MM.1S (cell line): ENCODE measurements at regions not wholly inside any gene's neighbourhood (a gene's known extent, or its start where the extent isn't known, plus 50 kb on each side); places are given as distances from the start of the nearest gene placed in this dataset.

ENCODE experiments used
- DNase-seq: peaks from one replicate; pipeline ENCODE4 v3.0.0-alpha.2; 2015
- H2AFZ ChIP-seq: fragments of 300-600 bp; sonication (generic); 2 replicates; pipeline ENCODE4 v1.6.0; 2016; ENCODE audit warnings: antibody characterized with exemption, low read length
- H3F3A ChIP-seq: fragments of 300-600 bp; sonication (generic); 2 replicates; pipeline ENCODE4 v1.6.1; 2016; ENCODE audit warnings: mild to moderate bottlenecking, antibody characterized with exemption, low read length, moderate library complexity, mixed read lengths; ENCODE audit not compliant: insufficient read depth
- H3K27ac ChIP-seq: fragments of 300-600 bp; sonication (generic); 2 replicates; pipeline ENCODE4 v1.5.1; 2016; ENCODE audit warnings: mild to moderate bottlenecking, low read length
- H3K27me3 ChIP-seq: fragments of 300-600 bp; sonication (generic); replicated peaks from 2 replicates; pipeline ENCODE4 v1.6.0; 2016; ENCODE audit warnings: low read length; ENCODE audit not compliant: insufficient read depth
- H3K36me3 ChIP-seq: fragments of 300-600 bp; sonication (generic); replicated peaks from 2 replicates; pipeline ENCODE4 v1.6.1; 2016; ENCODE audit warnings: mild to moderate bottlenecking, low read length, mixed read lengths; ENCODE audit not compliant: insufficient read depth
- H3K4me1 ChIP-seq: fragments of 300-600 bp; sonication (generic); 2 replicates; pipeline ENCODE4 v1.6.1; 2016; ENCODE audit warnings: low read length, mixed read lengths
- H3K4me2 ChIP-seq: fragments of 300-600 bp; sonication (generic); 2 replicates; pipeline ENCODE4 v1.6.0; 2016; ENCODE audit warnings: low read depth, low read length
- H3K4me3 ChIP-seq: fragments of 300-600 bp; sonication (generic); 2 replicates; pipeline ENCODE4 v1.5.1; 2016; ENCODE audit warnings: low read length, mixed read lengths
- H3K79me2 ChIP-seq: fragments of 300-600 bp; sonication (generic); 2 replicates; pipeline ENCODE4 v1.6.1; 2016; ENCODE audit warnings: mixed run types, low read length, mixed read lengths
- H3K9ac ChIP-seq: fragments of 300-600 bp; sonication (generic); 2 replicates; pipeline ENCODE4 v1.6.1; 2016; ENCODE audit warnings: low read length, mixed read lengths
- H3K9me2 ChIP-seq: fragments of 300-600 bp; sonication (generic); replicated peaks from 2 replicates; pipeline ENCODE4 v1.6.1; 2016; ENCODE audit warnings: mild to moderate bottlenecking, low read length, mixed read lengths; ENCODE audit not compliant: insufficient read depth
- H3K9me3 ChIP-seq: fragments of 300-600 bp; sonication (generic); replicated peaks from 2 replicates; pipeline ENCODE4 v1.6.1; 2016; ENCODE audit warnings: mild to moderate bottlenecking, low read length, mixed read lengths; ENCODE audit not compliant: insufficient read depth
- H4K20me1 ChIP-seq: fragments of 300-600 bp; sonication (generic); 2 replicates; pipeline ENCODE4 v1.6.1; 2016; ENCODE audit warnings: mild to moderate bottlenecking, low read length, moderate library complexity, mixed read lengths; ENCODE audit not compliant: insufficient read depth
- EZH2 ChIP-seq: fragments of 300-600 bp; sonication (generic); optimal IDR thresholded peaks from 2 replicates; pipeline ENCODE3; 2017; ENCODE audit warnings: low read depth, mild to moderate bottlenecking, antibody characterized with exemption, low read length, mixed read lengths
- EZH2phosphoT487 ChIP-seq: fragments of 300-600 bp; sonication (generic); IDR thresholded peaks from 2 replicates; pipeline ENCODE4 v1.6.1; 2018; ENCODE audit warnings: antibody characterized with exemption, low read length
- TF ChIP-seq, protein P1 (sequence below): fragments of 300-600 bp; sonication (generic); IDR thresholded peaks from 2 replicates; pipeline ENCODE4 v1.5.1; 2016; ENCODE audit warnings: antibody characterized with exemption, low read length, mixed read lengths

- Histone ChIP-seq H3K9ac (no peak overlapping the region), H3K27me3 (no peaks in the 10 kb centered on the region), H3K9me2 (no peaks in the 10 kb centered on the region), H2AFZ (no peak overlapping the region), H4K20me1 (no peaks in the 10 kb centered on the region), H3K4me1 (peaks cover 27% of the 10 kb centered on the region), H3K36me3 (no peaks in the 10 kb centered on the region), H3K27ac (no peak overlapping the region), H3F3A (peaks cover 1% of the 10 kb centered on the region; the same call in 1 of the 2 replicates), H3K79me2 (no peaks in the 10 kb centered on the region), H3K4me3 (no peak overlapping the region), H3K9me3 (no peaks in the 10 kb centered on the region), H3K4me2 (no peak overlapping the region)
- DNase-seq: no peak
- TF ChIP-seq, protein P1, sequence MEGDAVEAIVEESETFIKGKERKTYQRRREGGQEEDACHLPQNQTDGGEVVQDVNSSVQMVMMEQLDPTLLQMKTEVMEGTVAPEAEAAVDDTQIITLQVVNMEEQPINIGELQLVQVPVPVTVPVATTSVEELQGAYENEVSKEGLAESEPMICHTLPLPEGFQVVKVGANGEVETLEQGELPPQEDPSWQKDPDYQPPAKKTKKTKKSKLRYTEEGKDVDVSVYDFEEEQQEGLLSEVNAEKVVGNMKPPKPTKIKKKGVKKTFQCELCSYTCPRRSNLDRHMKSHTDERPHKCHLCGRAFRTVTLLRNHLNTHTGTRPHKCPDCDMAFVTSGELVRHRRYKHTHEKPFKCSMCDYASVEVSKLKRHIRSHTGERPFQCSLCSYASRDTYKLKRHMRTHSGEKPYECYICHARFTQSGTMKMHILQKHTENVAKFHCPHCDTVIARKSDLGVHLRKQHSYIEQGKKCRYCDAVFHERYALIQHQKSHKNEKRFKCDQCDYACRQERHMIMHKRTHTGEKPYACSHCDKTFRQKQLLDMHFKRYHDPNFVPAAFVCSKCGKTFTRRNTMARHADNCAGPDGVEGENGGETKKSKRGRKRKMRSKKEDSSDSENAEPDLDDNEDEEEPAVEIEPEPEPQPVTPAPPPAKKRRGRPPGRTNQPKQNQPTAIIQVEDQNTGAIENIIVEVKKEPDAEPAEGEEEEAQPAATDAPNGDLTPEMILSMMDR: no peak
- TF ChIP-seq EZH2phosphoT487: no peak
- TF ChIP-seq EZH2: no peak
Observed at GRCh38 chr11:130782361-130783222, 133.7 kb downstream of the SNX19 start.

- H3K27me3 ChIP-seq: no peaks in the 10 kb centered on the region
Observed at GRCh38 chr11:130783323-130783722, 133.0 kb downstream of the SNX19 start.

DNA sequence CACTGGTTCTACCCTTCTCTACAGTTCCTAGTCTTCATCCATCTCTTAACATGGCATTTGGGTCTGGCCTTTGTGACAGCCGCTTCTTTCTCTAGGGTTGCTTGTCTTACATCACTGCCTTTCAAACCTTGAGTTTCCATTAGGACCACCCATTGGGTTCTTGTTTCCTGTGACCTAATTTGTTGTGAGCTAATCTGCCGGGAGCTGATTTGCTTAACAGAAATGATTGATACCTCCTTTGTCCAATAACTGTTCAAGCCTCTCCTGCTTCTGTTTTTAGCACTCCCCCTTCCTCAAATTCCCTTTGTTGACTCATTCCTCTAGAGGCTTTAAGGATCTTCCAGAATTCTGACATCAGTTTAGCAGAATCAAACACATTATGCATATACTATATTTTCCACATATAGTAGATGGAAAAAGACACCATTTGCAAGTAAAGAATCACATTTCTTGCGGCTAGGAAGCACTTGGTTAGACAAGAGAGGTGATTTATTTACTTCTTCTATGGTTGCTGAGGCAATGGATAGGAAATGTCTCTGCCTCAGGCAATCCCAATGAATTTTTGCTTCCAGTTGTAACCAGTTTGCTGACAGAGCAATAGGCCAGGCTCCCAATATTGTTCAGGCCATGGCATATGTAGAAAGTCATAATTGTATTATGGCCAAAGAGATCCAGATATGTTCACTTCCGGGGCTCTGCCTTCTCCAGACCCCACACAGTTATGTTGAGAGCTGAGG, 130.7 kb downstream of the SNX19 start:
- Histone ChIP-seq H3K9ac (no peak overlapping the region), H3K9me3 (no peaks in the 10 kb centered on the region), H3K36me3 (no peaks in the 10 kb centered on the region), H4K20me1 (no peaks in the 10 kb centered on the region), H2AFZ (no peak overlapping the region), H3K4me2 (no peak overlapping the region), H3K9me2 (no peaks in the 10 kb centered on the region), H3K4me1 (peaks cover 4% of the 10 kb centered on the region), H3K79me2 (no peaks in the 10 kb centered on the region), H3K4me3 (no peak overlapping the region), H3F3A (no peaks in the 10 kb centered on the region), H3K27me3 (no peaks in the 10 kb centered on the region), H3K27ac (no peak overlapping the region)
- no peak for DNase-seq
- no peak for TF ChIP-seq EZH2phosphoT487
- no peak for TF ChIP-seq EZH2
- TF ChIP-seq, protein P1: no peak

More at GRCh38 chr11:130783323-130783722, 133.0 kb downstream of the SNX19 start:
- Histone ChIP-seq H3F3A (no peaks in the 10 kb centered on the region), H3K4me1 (peaks cover 19% of the 10 kb centered on the region), H4K20me1 (no peaks in the 10 kb centered on the region), H3K27ac (no peak overlapping the region), H3K4me3 (no peak overlapping the region), H3K4me2 (no peak overlapping the region), H3K9me3 (no peaks in the 10 kb centered on the region), H3K36me3 (no peaks in the 10 kb centered on the region), H3K79me2 (no peaks in the 10 kb centered on the region), H2AFZ (no peak overlapping the region), H3K9me2 (no peaks in the 10 kb centered on the region), H3K9ac (no peak overlapping the region)
- TF ChIP-seq EZH2phosphoT487 (no peak), EZH2 (no peak)
- TF ChIP-seq, protein P1: no peak
- no peak for DNase-seq
